Activated CD4-positive, alpha-beta T cell treated with anti-CD3 and anti-CD28 coated beads, Interleukin-2, Interleukin-4, amounts not matched to agents 100 ng/mL and 50 ng/mL, durations not matched to agents 16 hours and 8 hours (primary cell): ENCODE measurements at regions not wholly inside any gene's neighbourhood (a gene's known extent, or its start where the extent isn't known, plus 50 kb on each side); places are given as distances from the start of the nearest gene placed in this dataset.

Experiments used
- DNase-seq: peaks from one replicate; pipeline ENCODE4 v3.0.0-alpha.2; 2020; ENCODE audit warnings: low spot score

DNA sequence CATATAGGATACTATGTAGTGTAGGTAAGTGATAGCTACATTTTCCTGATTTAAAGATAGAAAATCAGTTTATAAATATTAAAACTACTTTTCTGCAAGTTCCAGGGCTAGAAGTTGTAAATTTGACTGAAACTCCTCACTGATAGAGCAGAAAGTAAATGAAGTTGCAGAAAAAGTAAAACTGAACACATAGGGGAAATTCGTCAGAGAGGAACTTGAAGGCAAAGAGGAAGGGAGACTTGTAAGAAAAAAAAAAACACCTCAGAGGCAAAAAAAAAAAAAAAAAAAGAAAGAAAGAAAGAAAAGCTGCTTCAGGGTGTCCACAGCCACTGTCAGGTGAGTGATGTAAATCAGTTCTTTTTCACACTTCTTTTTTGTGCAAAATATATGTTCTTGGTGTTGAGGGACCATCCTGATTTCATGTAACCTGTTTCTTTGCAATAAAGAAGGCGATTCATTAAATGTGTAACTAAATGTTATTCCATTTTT is 336.2 kb upstream of the ZNF462 start:
- no peak for DNase-seq

- DNase-seq: no peak
Measured at GRCh38 chr9:106528158-106528557, 334.8 kb upstream of the ZNF462 start.

DNA sequence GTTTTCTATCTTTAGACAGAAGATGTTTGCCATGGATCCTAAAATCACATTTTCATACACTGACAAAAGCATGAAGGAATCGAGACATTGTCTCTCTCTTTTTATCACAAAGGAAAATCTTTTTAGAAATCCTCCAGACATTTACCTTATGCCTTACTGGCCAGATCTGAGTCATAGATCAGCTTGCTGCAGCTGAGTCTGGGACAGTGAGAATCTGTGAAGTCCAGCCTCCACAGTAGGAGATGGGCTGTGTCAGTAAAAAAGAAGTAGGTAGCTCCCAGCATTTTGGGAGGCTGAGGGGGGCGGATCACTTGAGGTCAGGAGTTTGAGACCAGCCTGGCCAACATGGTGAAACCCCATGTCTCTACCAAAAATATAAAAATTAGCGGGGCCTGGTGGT is 333.4 kb upstream of the ZNF462 start:
- DNase-seq: no peak

DNA sequence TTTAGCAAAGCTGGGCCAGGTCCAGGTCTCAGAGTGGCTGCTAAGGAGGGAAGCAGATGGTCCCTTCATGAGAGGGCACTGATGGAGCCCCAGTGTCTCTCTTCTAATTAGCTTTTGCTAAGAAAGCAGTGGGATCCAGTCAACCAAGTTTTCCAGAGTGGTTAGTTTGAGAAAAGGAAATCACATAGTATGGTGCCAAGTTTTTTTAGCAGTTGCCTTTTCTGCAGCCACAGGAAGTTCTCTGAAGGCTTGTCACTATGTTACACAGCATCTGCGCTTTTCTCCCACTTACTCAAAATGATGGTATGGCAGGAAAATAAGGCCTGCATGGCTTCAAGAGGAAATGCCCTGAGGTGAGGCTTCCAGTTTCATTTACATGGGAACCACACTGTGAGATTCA is 331.5 kb upstream of the ZNF462 start:
- no peak for DNase-seq

DNA sequence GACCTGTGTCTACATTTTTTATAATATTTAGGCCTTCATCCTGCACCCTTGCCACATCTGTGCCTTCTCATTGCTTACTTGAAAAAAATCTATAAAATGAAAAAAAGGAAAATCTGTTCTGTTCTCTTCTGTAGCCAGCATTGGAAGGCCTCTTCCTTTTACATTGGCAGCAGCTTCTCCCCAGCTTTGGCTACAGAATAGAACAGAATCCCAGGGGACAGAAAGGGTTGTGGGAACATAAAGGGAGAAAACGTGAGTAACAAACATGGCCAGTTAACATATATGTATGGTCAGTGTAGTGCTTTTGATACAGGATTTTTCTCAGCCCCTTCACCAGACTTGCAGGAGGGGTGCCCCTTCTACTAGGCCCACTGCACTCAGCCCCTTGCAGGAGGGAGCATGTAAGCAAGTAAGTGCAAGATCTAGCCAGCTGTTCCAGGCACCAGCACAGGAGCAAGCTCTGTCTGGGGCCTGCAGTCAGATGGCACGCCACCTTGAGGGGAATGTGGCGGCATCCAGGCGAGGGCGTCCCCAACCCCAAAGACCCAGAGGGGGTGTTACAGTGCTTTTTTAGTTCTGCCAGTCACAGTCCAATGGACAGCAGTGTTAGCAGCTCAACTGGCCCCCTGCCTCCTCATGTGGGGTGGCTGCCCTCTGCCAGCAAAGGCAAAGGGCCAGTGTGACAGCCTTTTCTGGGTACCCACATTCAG is 330.5 kb upstream of the ZNF462 start:
- DNase-seq: no peak

- no peak for DNase-seq
Measured at GRCh38 chr9:106534800-106535199, 328.2 kb upstream of the ZNF462 start.

- DNase-seq: no peak
Measured at GRCh38 chr9:106535439-106535838, 327.5 kb upstream of the ZNF462 start.

GRCh38 chr9:106557996-106558667 is 304.8 kb upstream of the ZNF462 start:
- DNase-seq: no peak

DNA sequence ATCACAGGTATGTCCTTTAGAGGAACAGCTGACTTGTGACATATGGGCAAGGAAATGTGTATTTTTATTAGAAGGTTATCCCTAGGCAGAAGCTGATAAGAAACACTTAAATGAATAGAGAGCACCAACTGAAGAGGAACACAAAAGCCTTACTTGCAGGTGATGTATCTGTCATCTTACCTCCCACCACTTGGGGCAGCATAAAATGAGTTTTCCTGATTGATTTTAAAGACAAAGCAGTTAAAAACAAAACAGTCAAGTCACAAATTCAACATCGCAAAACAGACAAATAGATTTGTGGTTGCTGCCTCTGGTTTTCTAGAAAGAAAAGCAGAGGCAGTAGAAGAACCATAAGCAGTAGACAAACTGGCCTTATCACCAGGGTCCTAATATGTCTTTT is 302.4 kb upstream of the ZNF462 start:
- DNase-seq: no peak

DNA sequence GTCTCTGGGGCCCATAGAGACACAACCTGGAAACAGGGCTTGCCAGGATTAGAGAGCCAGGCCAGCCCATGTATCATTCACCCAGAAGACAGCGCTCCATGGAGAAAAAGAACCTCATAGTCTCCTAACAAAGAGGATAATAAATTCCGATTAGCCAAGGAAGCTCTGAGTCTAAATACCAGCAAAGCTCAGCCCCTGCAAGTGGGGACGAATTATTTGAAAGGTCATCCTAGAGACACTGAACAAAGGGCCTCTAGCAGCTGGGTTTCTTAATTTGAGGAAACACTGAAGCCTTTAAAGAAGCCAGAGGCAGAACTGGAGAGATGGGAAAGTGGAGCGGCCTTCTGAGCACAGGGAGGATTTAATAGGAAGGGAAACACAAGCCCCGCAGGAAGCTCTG is 287.1 kb upstream of the ZNF462 start:
- DNase-seq: no peak

GRCh38 chr9:106576232-106576760 is 286.7 kb upstream of the ZNF462 start:
- DNase-seq: no peak

DNA sequence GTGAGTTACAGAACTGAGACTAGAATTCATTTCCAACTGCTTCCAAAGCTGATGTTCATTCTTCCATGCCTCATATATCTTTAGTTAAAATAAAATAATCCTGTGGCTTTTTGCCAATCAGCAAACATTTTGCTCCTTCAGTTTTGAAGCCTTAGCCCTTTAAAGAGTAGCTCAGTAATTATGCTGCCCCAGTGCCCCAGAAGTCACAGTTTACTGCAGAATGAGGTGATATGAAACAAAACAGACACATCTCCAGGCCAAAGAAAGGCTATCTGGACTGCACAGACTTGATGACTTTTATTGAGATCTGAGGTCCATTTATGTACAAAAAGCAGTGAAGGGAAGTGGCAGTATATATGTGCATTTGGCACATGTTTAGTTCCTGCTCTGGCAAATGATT is 285.8 kb upstream of the ZNF462 start:
- DNase-seq: no peak

DNA sequence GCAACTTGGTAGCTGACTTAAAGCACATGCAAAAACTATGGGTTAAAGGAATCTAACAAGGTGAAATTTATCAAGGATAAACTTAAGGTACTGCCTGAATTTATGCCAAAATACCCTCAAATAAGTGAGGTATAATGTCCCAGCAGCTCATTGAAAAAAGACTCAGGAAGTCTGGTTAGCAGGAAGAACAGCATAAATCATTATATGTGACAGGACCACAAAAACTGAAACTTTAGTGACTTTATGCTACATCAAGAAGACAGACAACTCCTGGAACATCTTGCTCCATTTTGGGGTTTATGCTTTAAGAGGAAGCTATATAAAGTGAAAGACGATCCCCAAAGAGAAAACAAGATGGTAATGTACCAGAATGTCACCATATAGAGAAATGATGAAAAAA is 282.4 kb upstream of the ZNF462 start:
- DNase-seq: no peak

DNA sequence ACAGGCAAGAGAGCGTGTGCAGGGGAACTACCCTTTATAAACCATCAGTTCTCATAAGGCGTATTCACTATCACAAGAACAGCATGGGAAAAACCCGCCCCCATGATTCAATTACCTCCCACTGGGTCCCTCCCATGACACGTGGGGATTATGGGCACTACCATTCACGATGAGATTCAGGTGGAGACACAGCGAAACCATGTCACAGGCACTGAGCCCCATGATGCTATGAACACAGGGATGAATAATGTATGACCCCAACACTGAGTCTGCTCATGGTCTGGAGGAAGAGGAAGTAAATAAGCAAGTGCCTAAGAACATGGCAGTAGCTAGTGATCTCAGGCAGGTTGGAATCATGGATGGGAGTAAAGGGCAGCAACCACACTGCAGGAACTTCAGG is 281.0 kb upstream of the ZNF462 start:
- DNase-seq: no peak

DNA sequence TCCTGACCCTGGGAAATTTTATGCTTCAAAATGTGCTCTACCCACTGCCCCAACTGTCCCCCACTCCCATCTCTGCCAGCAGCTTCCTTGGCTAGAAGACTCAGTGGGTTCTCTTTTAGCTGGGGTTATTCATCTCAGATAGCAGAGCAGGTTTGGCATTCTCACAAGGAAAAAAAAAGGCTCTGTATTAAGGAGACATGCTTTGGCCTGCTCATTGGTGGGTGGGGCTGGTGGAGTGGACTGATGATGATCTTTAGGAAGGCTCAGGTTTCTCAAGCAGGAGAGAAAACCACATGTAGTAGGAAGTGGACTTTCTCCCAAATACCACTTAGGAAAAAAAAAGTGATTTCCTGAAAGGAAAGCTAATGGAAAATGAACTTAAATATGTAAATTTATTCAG is 279.2 kb upstream of the ZNF462 start:
- no peak for DNase-seq

GRCh38 chr9:106587042-106587441 is 275.9 kb upstream of the ZNF462 start:
- DNase-seq: no peak

- no peak for DNase-seq
Measured at GRCh38 chr9:106588626-106589025, 274.3 kb upstream of the ZNF462 start.

DNA sequence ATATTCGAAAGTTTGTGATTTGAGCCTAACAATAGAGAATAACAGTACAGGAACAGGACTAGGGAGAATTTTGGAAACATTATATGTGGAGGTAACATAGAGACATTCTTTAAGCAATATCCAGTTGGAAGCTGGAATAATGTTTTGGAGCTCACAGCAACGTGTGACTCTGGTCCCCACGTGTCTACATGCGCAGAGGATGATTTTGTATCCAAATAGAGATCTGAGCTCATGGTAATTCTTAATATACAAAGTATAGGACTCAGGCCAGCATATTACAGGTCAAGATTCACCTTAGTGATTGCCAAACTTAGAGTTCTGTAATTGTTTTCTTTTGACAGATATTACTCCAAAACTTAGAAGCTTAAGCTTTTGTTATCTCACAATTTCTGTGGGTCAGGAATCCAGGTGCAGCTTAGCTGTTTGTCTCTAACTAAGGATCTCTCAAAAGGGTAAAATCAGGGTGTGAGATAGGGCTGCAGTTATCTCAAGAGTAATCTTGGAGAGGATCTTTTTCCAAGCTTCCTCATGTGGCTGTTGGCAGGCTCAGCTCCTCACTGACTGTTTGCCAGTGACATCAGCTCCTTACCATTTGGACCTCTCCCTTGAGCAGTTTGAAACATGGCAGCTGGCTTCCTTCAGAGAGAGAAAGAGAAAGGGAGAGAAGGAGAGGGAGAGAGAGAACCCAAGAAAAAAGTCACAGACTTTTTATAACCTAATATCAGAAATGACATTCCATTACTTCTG is 272.0 kb upstream of the ZNF462 start:
- DNase-seq: no peak

DNA sequence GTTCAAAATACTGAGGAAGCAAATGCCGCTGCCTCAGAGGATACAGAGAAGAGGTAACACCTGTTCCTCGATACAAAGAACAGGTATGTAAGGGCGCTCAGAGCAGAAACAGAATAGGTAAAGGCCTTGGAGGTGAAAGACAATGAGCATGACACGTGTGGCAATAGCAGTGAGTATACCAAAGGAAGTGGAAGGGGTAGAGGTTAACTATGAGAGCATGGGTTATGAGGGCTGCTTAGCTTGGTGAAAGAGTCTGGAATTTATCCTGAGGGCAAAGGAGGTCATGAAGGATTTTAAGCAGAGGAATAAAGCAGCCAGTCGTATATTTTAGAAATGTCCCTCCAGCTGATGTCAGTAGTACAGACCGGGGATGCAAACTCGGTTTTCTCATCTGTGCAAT is 269.8 kb upstream of the ZNF462 start:
- DNase-seq: no peak

- DNase-seq: no peak
Measured at GRCh38 chr9:106596984-106597383, 266.0 kb upstream of the ZNF462 start.

DNA sequence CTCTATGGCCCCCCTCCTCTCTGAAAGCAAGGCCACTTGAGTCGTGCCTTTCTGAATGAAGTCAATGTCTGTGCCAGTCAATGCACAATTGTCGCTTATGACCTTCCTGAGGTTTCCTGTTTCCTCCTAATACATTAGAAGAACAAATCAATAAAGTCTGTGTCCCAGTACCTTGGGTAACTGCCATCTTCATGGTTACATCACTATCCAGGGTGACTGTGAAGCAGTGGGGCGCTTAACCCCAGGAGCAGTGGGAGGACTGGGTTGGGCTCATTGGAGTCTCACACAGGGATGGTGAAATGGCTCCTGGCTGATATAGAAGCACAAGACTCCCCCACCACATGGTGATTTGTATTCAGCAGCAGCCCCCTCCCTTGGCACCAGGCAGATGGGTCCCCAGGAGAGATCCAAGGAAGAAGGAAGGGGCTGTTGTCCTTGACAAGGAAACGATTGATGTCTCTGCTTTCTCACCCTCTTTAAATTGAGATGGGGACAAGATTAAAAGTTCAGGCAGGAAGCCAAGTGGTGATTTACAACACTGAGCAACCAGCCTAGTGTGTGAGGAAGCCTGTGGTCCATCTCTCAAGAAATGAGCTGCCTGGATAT is 261.9 kb upstream of the ZNF462 start:
- DNase-seq: no peak

DNA sequence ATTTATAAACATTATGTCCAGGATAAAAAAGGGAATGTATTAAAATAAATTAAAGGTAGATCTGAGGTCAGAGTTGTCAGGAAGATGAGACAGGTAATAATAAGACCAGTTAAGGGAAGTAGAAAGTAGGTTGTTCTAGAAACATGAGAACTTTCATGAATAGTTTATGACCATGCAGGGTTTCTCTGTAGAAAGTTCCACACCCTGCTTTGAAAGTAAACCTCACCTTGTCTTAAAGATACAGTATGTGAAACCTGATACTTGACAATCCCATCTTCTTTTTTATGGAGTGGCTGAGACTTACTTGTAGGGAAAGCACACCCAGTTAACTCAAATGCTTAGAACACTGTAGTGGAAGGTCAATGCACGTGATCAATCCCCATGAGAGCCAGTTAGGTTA is 260.6 kb upstream of the ZNF462 start:
- DNase-seq: no peak
